Heart left ventricle (tissue), 13 donors: ENCODE measurements at regions not wholly inside any gene's neighbourhood (a gene's known extent, or its start where the extent isn't known, plus 50 kb on each side); places are given as distances from the start of the nearest gene placed in this dataset.

Experiments
- CTCF ChIP-seq, 12 donors: fragments of 200-600 bp; sonication (generic) in 4 of 12; IDR thresholded peaks; one replicate each; pipeline versions ENCODE4 v1.5.0 to v1.8.0; 2018 to 2022; ENCODE audit warnings: antibody characterized with exemption in 12 of 12, mild to moderate bottlenecking in 5 of 12
- POLR2A ChIP-seq, 2 donors: fragments of 450-650 bp; IDR thresholded peaks; one replicate each; pipeline ENCODE4 v1.6.1; 2017; ENCODE audit warnings: antibody characterized with exemption in 2 of 2, mild to moderate bottlenecking in 2 of 2, moderate library complexity in 2 of 2
- donor health status: ischemic (EF 13 %, LVEDD 7.1; RV severe dilation, severe dysfunction).
- donor health status: DM: no; HTN: yes; CAD: no.
- donor health status: DM: no; HTN: no; CAD: no.
- donor health status: ischemic (EF 25% LVEDD 6.9; RV normal size, moderate dysfunction).
- donor health status: ischemic (EF 25% LVEDD 5.7; RV mildly dilated, moderate dysfunction).
- donor health status: ischemic (EF 35%, LVEDD 5.7; RV mildly dilated, moderate dysfunction).
- donor health status: nonischemic (EF 11% LVEDD 7.7; RV severe dilation, severe dysfunction).
- donor health status: DM: yes; HTN: yes; CAD: no.
- donor health status: PGD.
- donor health status: ischemic (EF 29% LVEDD 5.4; RV normal size, mild dysfunction).
- donor health status: nonischemic (EF 23%, LVEDD 6.1; RV moderate dilation, normal function).

- no peak for TF ChIP-seq CTCF (IDR thresholded peaks at IDR 0.05)
- TF ChIP-seq POLR2A (IDR thresholded peaks at IDR 0.05), result no peak
Observed at GRCh38 chr3:69688400-69688799, 50.9 kb upstream of the MITF start.
